Amygdala (tissue), 56 donors: ENCODE measurements at regions not wholly inside any gene's neighbourhood (a gene's known extent, or its start where the extent isn't known, plus 50 kb on each side); places are given as distances from the start of the nearest gene placed in this dataset.
"Not testable (repeated sequence)": the region's sequence is repeated elsewhere in the genome, so short reads cannot be mapped to it uniquely, and the experiment has no call there.

Experiments
- DNase-seq, 56 donors: peaks; one replicate each; lab custom pipeline; 2025; lab: John Stamatoyannopoulos, UW

DNA sequence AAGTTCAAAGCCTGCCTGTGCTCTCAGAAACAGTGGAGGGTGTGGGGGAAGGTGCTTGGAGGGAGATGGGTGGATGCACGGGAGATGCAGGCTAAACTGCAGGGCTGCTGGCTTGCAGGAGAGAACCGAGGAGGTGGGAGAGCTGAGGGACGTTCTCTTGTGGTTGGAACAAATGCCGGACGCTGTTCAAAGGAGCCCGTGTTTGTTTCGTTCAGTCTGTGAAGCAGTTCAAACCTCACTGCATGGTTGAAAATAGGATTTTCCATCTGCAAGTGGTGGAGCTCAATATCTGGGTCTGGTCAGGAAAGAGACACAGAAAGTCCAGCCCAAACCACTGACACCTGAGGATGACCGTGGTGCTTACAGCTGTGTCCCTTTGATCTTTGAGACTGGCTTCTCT, 1241.8 kb downstream of the TMEM121 start:
- not testable (repeated sequence) for DNase-seq

GRCh38 chr14:106768972-106769700, 1242.8 kb downstream of the TMEM121 start:
- DNase-seq, result not testable (repeated sequence)

DNA sequence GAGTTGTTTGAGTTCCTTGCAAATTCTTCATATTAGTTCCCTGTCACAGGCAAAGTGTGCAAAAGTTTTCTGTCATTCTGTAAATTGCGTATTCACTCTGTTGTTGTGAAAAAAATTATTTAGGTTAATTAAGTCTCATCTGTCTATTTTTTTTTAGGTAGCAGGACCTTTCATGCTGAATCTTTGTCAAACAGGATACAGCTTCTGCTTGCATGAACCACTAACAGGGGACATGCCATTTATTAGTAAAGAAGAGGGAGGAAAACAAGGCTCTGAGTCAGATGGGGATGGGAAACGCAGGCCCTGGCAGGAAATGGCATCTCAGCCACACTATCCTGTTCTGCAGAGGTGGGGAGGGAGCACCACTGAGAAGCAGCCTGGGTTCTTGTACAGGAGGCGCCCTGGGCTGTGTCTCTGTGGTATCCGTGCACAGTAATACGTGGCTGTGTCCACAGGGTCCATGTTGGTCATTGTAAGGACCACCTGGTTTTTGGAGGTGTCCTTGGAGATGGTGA, 1243.8 kb downstream of the TMEM121 start:
- DNase-seq, result not testable (repeated sequence)

DNA sequence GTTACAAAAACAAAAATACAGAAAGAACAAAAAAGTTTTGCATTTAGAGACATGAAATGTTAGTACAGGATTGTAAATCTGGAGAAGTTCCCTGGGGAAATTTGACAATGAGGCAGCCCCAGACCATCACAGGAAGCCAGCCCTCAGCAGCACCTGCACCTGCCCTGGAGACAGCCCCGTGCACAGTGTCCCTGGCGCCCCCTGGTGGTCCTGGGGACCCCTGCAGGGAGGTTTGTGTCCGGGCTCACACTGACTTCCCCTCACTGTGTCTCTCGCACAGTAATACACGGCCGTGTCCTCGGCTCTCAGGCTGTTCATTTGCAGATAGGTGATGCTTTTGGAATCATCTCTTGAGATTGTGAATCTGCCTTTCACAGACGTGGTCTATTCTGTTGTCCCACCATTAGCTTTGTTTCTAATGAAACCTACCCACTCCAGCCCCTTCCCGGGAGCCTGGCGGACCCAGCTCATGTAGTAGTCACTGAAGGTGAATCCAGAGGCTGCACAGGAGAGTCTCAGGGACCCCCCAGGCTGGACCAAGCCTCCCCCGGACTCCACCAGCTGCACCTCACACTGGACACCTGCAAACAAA, 1248.6 kb downstream of the TMEM121 start:
- DNase-seq, result peak in 1 of 56 donors; percentile 1

DNA sequence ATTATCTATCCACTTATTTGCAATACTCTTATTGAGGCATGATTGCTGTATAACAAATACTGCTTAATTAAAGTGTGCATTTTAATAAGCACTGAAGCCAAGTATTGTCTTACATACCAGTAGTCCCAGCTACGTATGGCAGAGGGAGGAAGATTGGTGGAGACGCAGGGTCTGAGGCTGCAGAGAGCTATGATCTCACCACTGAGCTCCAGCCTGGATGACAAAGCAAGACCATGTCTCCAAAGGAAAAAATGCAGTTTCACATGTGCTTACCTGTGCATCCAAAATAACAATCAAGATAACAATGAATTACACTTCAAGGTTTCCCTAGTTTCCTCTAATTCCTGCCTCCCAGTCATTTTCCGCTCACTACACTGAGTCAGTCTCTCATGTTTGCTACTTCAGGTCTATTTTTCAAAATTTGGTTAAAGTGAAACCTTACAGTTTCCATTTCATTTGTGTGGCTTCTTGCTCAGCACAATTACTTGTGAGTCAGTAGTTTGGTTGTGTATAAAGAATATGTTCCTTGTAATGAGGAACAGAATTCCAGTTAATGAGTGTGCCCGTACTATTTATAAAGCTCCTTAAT, 1250.1 kb downstream of the TMEM121 start:
- no peak for DNase-seq

- no peak for DNase-seq
Observed at GRCh38 chr14:106778986-106779385, 1252.6 kb downstream of the TMEM121 start.

DNA sequence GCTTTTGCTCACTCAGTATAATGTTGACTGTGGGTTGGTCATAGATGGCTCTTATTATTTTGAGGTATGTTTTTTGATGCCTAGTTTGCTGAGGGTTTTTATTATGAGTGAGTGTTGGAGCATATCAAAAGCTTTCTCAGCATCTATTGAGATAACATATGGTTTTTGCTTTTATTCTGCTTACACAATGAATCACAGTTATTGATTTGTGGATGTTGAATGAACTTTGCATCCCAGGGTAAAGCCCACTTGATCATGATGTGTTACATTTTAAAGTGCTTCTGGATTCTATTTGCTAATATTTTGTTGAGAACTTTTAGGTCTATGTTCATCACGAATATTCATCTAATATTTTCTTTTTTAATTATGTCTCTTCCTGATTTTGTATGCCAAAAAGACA, 1260.3 kb downstream of the TMEM121 start:
- no peak for DNase-seq

DNA sequence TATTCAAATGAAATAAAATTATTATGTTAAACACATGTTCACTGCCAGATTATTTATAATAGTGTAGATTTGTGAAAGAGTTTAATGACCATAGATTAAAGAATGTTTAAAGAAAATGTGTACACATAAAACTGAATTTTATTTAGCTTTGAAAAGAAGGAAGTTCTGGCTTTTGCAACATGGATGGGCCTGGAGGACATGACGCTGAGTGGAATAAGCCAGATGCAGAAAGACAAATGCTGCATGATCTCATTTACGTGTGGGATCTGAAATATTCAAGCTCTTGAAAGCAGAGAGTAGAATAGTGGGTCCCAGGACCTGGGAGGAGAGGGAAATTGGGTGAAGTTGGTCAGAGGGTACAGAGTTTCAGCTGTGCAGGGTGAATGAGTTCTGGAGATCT, 1261.2 kb downstream of the TMEM121 start:
- no peak for DNase-seq

GRCh38 chr14:106788534-106788933, 1262.2 kb downstream of the TMEM121 start:
- no peak for DNase-seq

- no peak for DNase-seq
Observed at GRCh38 chr14:106789318-106789717, 1262.9 kb downstream of the TMEM121 start.

DNA sequence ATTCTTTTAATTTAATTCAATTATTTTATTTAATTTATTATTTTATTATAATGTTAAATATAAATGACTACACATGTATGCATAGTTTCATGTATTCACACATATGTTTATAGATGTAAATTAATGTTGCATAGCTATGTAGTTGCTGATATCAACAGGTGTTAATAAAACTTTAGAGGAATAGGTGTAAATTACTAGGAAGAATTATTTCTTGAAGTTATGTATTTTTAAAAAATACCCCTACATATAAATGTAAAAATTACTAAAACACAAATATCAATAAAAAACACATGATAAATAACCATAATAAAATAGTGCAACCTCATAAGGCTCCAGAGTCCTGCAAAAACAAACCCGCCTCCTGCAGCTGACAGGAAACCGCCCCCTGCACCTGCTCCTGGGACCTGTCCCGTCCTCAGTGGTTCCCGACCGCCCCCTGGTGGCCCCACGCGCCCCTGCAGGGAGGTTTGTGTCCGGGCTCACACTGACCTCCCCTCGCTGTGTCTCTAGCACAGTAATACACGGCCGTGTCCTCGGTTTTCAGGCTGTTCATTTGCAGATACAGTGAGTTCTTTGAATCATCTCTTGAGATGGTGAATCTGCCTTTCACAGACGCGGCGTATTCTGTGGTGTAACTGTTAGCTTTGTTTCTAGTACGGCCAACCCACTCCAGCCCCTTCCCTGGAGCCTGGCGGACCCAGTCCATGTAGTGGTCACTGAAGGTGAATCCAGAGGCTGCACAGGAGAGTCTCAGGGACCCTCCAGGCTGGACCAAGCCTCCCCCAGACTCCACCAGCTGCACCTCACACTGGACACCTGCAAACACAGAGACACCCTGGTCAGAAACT, 1264.0 kb downstream of the TMEM121 start:
- peak in 8 of 56 donors; percentile 1 to 38 (median 13) for DNase-seq

GRCh38 chr14:106792543-106792942, 1266.2 kb downstream of the TMEM121 start:
- no peak for DNase-seq

DNA sequence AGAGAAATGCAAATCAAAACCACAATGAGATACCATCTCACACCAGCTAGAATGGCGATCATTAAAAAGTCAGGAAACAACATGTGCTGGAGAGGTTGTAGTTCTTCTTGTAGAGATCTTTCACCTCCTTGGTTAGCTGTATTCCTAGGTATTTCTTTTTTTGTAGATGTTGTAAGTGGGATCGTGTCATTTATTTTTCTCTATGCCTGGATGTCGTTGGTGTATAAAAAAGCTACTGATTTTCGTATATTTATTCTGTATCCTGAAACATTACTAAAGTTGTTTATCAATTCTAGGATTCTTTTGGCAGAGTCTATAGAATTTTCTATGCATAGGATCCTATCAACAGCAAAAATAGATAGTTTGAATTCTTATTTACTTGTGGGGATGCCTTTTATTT, 1271.8 kb downstream of the TMEM121 start:
- not testable (repeated sequence) for DNase-seq

DNA sequence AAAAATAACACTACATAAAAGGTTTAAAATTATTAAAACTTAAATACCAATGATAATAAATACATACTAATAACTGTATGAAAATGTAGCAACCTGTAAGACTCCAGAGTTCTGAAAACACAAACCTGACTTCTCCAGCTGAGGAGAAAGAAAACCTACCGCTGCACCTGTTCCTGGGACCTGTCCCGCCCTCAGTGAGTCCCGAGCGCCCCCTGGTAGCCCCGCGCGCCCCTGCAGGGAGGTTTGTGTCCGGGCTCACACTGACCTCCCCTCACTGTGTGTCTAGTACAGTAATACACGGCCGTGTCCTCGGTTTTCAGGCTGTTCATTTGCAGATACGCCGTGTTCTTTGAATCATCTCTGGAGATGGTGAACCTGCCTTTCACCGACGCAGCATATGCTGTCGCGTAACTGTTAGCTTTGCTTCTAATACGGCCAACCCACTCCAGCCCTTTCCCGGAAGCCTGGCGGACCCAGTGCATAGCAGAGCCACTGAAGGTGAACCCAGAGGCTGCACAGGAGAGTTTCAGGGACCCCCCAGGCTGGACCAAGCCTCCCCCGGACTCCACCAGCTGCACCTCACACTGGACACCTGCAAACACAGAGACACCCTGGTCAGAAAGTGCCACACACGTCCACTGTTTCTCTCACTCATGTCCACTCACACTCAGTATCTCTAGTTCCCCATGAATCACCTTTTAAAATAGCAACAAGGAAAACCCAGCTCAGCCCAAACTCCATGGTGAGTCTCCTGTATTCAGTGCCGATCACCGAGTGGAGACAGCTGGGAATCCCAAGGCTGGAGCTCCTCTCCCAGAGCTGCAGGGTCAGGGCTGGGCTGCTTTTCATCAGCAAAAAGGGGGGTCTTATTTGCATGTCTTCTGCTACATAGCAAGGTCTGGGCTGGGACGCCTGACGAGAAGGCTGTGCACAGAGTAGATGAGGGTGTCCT, 1276.3 kb downstream of the TMEM121 start:
- no peak for DNase-seq

DNA sequence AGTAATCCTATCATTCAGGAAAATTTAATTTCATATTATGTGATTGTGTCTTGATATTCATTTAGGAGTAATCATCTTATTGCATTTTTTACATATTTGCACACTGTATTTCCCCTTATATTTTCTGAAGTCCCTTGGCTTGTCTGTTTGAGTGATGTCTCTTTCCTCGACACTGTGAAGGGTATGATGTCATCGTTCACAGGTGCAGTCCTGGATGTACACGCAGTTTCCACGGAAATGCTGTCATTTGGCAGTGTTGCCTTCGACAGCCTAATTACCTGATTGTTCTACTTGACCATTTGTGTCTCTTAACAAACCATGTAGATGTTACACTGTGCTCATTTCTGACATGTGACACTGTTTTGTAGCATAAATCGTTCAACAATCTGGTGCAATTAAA, 1277.0 kb downstream of the TMEM121 start:
- DNase-seq, result no peak

- no peak for DNase-seq
Observed at GRCh38 chr14:106807493-106807892, 1281.1 kb downstream of the TMEM121 start.

GRCh38 chr14:106808458-106808857, 1282.1 kb downstream of the TMEM121 start:
- DNase-seq, result no peak

DNA sequence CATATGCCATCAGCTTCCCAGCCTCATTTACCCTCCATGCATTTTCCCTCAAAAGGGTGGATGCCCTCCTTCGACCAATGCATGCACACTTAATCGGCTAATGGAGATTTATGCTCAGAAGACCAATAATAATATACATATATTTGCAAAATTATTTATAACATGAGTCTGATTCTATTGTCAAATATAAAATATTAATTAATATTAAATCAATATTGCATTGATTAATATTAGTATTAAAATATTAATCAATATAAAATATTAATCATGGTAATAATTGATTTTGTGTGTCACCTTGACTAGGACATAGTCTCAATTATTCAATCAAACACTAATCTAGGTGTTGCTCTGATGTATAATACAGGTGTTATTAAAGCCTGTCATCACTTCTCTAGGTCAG, 1282.5 kb downstream of the TMEM121 start:
- DNase-seq, result no peak

DNA sequence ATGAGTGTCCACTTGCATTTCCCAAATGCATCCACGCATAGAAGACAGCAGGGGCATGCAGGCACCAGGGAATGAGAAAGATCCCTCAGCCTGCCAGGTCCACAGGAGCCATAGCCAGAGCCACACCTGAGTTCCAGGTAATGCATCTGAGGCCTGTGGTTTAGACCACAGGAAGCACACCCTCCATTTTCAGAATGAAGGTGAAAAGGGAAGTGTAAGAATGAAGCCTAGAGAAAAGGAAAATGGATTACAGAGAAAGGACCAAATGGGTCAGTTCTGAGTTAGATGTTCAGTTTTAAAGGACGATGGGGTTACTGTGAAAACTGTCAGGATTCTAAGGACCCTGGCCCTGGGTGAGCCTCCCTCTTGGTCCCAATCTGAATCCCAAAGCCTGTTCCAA, 1283.2 kb downstream of the TMEM121 start:
- DNase-seq, result no peak

GRCh38 chr14:106810168-106810567, 1283.8 kb downstream of the TMEM121 start:
- not testable (repeated sequence) for DNase-seq
